Muscle of back (tissue), 3 donors: ENCODE measurements at regions not wholly inside any gene's neighbourhood (a gene's known extent, or its start where the extent isn't known, plus 50 kb on each side); places are given as distances from the start of the nearest gene placed in this dataset.
"Not testable (repeated sequence)": the region's sequence is repeated elsewhere in the genome, so short reads cannot be mapped to it uniquely, and the experiment has no call there.

ENCODE experiments used
- DNase-seq, 3 donors: peaks; one replicate each; pipeline versions ENCODE4 v3.0.0 to v3.0.0-alpha.2; 2013

- DNase-seq: no peak
Measured at GRCh38 chr3:106022913-106023312, 154.1 kb upstream of the CBLB start.

GRCh38 chr3:106025151-106025722 is 156.4 kb upstream of the CBLB start:
- DNase-seq: no peak

- no peak for DNase-seq
Measured at GRCh38 chr3:106029954-106030626, 161.3 kb upstream of the CBLB start.

GRCh38 chr3:106030627-106030963 is 161.8 kb upstream of the CBLB start:
- DNase-seq: no peak

GRCh38 chr3:106032479-106032878 is 163.7 kb upstream of the CBLB start:
- DNase-seq: no peak

GRCh38 chr3:106033654-106034053 is 164.8 kb upstream of the CBLB start:
- DNase-seq: no peak

GRCh38 chr3:106034313-106034712 is 165.5 kb upstream of the CBLB start:
- no peak for DNase-seq

- no peak for DNase-seq
Measured at GRCh38 chr3:106035619-106036018, 166.8 kb upstream of the CBLB start.

GRCh38 chr3:106036696-106037095 is 167.9 kb upstream of the CBLB start:
- DNase-seq: no peak

GRCh38 chr3:106047221-106047620 is 178.4 kb upstream of the CBLB start:
- no peak for DNase-seq

- DNase-seq: no peak
Measured at GRCh38 chr3:106048946-106049481, 180.2 kb upstream of the CBLB start.

GRCh38 chr3:106049821-106050220 is 181.0 kb upstream of the CBLB start:
- DNase-seq: no peak

GRCh38 chr3:106056931-106057330 is 188.1 kb upstream of the CBLB start:
- no peak for DNase-seq

GRCh38 chr3:106058475-106058874 is 189.7 kb upstream of the CBLB start:
- peak in 1 of 3 donors; percentile 32 for DNase-seq

GRCh38 chr3:106059953-106060517 is 191.2 kb upstream of the CBLB start:
- no peak for DNase-seq

GRCh38 chr3:106063909-106064308 is 195.1 kb upstream of the CBLB start:
- DNase-seq: no peak

- no peak for DNase-seq
Measured at GRCh38 chr3:106065831-106066230, 197.0 kb upstream of the CBLB start.

GRCh38 chr3:106067711-106068110 is 198.9 kb upstream of the CBLB start:
- no peak for DNase-seq

GRCh38 chr3:106068381-106068780 is 199.6 kb upstream of the CBLB start:
- DNase-seq: peak in 1 of 3 donors; percentile 42

GRCh38 chr3:106068795-106069194 is 200.0 kb upstream of the CBLB start:
- DNase-seq: peak in 2 of 3 donors; percentile 53 to 76

GRCh38 chr3:106070187-106070586 is 201.4 kb upstream of the CBLB start:
- DNase-seq: no peak

GRCh38 chr3:106071306-106071705 is 202.5 kb upstream of the CBLB start:
- peak in 1 of 3 donors; percentile 26 for DNase-seq

GRCh38 chr3:106072596-106072995 is 203.8 kb upstream of the CBLB start:
- not testable (repeated sequence) for DNase-seq
